ENCODE measurements at regions not wholly inside any gene's neighbourhood (a gene's known extent, or its start where the extent isn't known, plus 50 kb on each side); places are given as distances from the start of the nearest gene placed in this dataset.
"Not testable (repeated sequence)": the region's sequence is repeated elsewhere in the genome, so short reads cannot be mapped to it uniquely, and the experiment has no call there.

GRCh38 chr15:69758810-69759790 is 306.5 kb downstream of the RPLP1 start:
- no peak for DNase-seq (ENCODE audit: low read depth, low spot score)

GRCh38 chr15:69760258-69760845 is 307.7 kb downstream of the RPLP1 start:
- DNase-seq (ENCODE audit: low read depth, low spot score): no peak

GRCh38 chr15:69760890-69761568 is 308.4 kb downstream of the RPLP1 start:
- no peak for DNase-seq (ENCODE audit: low read depth, low spot score)

DNA sequence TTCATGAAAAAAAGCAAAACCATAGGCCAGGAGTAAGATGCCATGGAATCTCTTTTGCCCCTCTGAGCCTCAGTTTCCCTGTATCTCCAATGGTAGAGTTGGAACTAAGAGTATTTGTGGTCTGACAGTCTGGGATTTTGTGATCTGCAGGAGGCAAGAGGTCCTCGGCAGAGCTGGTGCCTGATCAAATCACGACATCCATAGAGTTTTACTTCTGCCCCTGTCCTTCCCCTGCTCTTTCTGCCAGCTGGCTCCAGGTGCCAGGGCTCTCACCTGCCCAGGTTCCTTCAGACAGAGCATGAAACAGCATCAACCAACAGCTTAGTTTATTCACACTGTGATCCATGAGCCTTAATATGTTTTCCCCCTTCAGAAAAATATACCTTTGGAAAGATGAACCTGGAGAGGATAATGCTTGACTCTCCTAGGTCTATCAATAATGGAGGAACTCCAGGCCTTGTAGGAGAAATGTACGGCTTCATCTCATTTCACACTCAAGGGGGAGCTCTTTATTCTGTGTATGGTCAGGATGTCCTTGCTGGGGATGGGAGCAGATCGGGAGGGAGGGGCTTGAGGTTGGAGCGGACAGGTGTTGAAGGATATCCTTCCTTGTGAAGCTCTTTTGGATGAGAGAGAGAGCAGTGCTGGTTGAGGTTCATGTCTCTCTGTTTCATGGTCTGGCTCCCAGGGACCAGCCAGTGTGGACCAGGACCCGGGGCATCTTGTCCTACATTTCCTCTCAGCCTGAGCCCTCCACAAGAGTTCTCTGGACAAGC is 309.9 kb downstream of the RPLP1 start:
- peak; percentile 47 for DNase-seq (ENCODE audit: low read depth, low spot score)

GRCh38 chr15:69763831-69764230 is 311.2 kb downstream of the RPLP1 start:
- DNase-seq (ENCODE audit: low read depth, low spot score): no peak

DNA sequence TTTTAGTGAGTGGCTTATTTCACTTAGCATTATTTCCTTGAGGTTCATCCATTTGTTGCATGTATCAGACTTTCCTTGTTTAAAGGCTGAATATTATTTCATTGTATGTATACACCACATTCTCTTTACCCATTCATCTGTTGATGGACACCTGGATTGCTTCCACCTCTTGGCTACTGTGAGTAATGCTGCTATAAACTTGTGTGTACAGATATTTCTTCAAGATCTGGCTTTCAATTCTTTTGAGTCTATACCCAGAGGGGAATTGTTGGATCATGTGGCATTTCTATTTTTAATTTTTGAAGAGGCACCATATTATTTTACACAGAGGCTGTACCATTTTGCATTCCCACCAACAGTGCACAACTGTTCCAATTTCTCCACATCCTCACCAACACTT is 313.5 kb downstream of the RPLP1 start:
- DNase-seq (ENCODE audit: low read depth, low spot score): no peak

- DNase-seq (ENCODE audit: low read depth, low spot score): no peak
Measured at GRCh38 chr15:69767191-69767590, 314.6 kb downstream of the RPLP1 start.

GRCh38 chr15:69769336-69769735 is 316.7 kb downstream of the RPLP1 start:
- not testable (repeated sequence) for DNase-seq (ENCODE audit: low read depth, low spot score)

DNA sequence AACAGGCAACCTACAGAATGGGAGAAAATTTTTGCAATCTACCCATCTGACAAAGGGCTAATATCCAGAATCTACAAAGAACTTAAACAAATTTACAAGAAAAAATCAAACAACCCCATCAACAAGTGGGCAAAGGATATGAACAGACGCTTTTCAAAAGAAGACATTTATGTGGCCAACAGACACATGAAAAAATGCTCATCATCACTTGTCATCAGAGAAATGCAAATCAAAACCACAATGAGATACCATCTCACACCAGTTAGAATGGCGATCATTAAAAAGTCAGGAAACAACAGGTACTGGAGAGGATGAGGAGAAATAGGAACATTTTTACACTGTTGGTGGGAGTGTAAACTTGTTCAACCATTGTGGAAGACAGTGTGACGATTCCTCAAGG is 321.6 kb downstream of the RPLP1 start:
- not testable (repeated sequence) for DNase-seq (ENCODE audit: low read depth, low spot score)

DNA sequence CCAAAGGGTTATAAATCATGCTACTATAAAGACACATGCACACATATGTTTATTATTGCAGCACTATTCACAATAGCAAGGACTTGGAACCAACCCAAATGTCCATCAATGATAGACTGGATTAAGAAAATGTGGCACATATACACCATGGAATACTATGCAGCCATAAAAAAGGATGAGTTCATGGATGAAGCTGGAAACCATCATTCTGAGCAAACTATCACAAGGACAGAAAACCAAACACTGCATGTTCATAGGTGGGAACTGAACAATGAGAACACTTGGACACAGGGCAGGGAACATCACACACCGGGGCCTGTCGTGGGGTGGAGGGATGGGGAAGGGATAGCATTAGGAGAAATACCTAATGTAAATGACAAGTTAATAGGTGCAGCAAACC is 322.1 kb downstream of the RPLP1 start:
- DNase-seq (ENCODE audit: low read depth, low spot score): not testable (repeated sequence)

DNA sequence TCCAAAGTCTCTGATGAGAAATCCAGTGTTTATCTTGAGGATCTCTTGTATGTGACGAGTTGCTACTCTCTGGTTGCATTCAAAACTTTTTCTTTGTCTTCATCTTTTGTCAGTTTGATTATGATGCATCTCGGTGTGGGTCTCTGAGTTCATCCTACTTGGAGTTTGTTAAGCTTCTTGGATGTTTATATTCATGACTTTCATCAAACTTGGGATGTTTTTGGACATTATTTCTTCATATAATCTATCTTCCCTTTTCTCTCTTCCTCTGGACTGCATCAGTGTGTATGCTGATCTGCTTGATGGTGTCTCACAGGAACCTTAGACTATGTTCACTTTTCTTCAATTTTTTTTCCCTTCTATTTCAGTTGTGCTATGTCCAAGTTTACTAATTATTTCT is 320.4 kb downstream of the TLE3 start:
- DNase-seq (ENCODE audit: low read depth, low spot score): no peak

DNA sequence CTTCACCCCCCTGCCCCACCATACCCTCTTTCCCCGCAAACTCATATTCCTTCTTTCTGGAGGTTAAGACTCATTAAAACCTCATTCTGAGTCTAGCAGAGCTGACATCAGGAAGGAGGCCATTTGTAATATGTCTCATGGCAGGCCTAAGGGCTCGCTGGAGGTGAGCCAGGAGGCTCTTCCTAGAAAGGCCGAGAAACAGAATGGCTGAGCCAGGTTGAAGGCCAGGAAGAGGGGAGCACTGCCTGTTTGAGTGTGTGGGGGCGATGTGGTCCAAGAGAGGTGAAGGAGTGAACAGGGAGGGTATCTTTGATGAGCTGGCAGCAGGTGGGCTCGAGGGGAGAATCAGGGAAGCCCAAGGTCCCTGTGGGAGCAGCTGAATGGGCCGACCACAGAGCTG is 317.3 kb downstream of the TLE3 start:
- DNase-seq (ENCODE audit: low read depth, low spot score): no peak

- DNase-seq (ENCODE audit: low read depth, low spot score): no peak
Measured at GRCh38 chr15:69780981-69781380, 316.7 kb downstream of the TLE3 start.

GRCh38 chr15:69781411-69782125 is 316.1 kb downstream of the TLE3 start:
- DNase-seq (ENCODE audit: low read depth, low spot score): no peak

DNA sequence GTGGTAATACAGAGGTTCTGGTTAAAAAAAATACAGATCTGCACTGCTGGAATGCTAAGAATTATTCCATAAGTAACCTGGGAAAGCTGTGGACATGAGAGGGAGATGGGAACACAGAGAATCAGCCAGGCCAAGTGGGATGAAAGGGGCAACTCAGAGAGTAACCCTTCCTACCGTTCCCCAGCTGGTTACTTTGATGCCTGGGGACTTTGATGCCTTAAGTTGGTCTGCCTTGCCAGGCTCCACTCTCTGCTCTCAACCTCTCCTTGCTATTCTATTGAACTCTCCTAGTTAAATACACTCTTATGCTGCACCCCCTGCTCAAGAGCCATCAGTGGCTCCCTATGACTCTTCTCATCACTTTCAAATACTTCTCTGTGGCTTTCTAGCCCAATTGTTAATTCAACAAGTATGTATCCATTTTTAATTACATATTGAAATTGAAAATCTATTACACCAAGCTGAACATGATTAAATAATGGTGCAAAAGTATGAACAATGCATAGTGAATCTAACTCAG is 315.5 kb downstream of the TLE3 start:
- no peak for DNase-seq (ENCODE audit: low read depth, low spot score)

GRCh38 chr15:69782809-69783208 is 314.9 kb downstream of the TLE3 start:
- DNase-seq (ENCODE audit: low read depth, low spot score): no peak

- DNase-seq (ENCODE audit: low read depth, low spot score): no peak
Measured at GRCh38 chr15:69783211-69783610, 314.5 kb downstream of the TLE3 start.

DNA sequence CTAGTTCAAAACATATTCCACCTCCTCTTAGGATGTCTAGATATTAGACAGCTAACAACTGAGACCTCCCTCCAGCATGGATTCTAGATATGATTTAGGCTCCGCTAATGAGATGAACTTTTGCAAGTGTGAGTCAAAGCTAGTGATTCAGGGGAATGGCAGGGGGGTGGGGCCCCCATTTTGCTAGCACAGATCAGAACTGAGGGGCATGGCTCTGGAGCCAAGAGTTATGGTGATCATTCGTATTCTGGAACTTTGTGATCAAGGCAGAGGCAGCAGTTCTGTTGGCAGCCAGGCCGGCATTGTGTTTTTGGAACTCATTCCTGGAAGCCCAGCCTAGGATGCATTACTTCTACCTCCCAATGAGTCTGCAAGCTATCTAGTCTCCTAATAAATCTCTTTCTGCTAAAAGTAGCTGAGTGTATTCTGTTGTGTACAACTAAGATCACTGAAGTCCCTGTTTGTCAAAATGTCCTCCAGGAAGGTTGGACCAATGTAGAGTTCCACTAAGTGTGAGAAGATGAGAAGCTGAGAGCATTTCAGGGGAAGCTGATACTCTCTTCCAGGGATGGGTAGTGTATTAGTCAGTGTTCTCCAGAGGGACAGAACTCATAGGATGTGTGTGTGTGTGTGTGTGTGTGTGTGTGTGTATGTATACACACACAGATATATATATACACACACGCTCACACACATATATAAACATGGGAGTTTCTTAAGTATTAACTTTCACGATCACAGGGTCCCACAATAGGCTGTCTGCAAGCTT is 312.7 kb downstream of the TLE3 start:
- DNase-seq (ENCODE audit: low read depth, low spot score): no peak

DNA sequence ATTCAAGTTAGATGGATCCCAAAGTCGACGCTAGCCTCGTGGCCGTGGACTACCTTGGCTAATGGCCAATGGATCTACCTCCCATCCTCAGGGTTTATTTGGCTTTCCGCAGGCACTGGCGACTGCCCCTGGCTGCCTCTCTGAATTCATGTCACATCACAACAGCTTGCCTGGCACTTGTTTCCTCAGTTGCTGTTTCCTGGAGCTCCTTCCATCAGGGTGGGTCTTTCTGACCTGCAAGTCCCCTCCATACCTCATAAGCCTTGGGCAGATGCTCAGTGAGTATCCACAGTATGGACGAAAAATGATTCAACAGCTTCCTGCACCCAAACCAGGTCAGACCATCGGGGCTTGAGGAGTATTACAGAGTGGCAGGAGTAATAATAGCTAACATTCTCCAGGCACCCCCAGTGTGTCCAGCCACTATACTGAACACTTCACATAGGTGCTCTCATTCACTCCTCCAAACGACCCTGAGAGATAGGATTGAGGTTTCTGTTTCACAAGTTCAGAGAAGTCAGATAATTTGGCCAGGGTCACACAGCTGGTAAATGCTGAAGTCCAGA is 311.5 kb downstream of the TLE3 start:
- no peak for DNase-seq (ENCODE audit: low read depth, low spot score)

DNA sequence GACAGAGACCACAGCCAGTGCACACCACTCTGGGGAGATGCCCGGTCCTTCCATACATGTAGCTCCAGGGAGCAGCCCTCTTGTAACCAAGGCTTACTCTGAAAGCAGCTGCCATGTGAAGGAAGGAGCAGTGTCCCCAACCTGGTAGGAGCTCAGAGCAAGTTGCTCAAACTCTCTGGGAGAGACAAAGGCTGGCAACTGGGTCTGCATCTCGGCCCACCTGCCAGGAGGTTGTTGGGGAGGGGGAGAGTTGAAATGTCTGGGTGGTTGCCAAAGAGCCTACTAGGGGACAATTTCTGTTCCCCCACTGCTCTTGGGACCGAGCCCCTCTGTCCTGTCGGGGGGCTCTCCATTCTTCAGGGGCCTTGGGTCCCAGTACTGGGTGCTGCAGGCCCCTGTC is 309.9 kb downstream of the TLE3 start:
- DNase-seq (ENCODE audit: low read depth, low spot score): no peak

Measured in iPS DF 19.7 (cell line).